Thoracic aorta (tissue), 2 donors: ENCODE measurements at regions not wholly inside any gene's neighbourhood (a gene's known extent, or its start where the extent isn't known, plus 50 kb on each side); places are given as distances from the start of the nearest gene placed in this dataset.

Source experiments
- ATAC-seq: fragments of 150-250 bp; one replicate; pipeline ENCODE4 v1.8.0; 2017; ENCODE audit warnings: low read depth; ENCODE audit not compliant: insufficient number of reproducible peaks, low FRiP score
- DNase-seq: peaks from one replicate; pipeline ENCODE4 v3.0.0-alpha.2; 2020; ENCODE audit warnings: low spot score
- H3K27ac ChIP-seq, 2 donors: fragments of 200-600 bp; sonication (generic); 1 replicate in 1 of 2; 2 replicates in 1 of 2; pipeline ENCODE4 v1.5.1; 2016; ENCODE audit warnings: mild to moderate bottlenecking in 2 of 2, moderate library complexity in 2 of 2
- H3K27me3 ChIP-seq: fragments of 200-600 bp; sonication (generic); replicated peaks from 2 replicates; pipeline ENCODE4 v1.6.0; 2016; ENCODE audit warnings: mild to moderate bottlenecking; ENCODE audit not compliant: insufficient read depth
- H3K36me3 ChIP-seq: fragments of 200-600 bp; sonication (generic); one replicate; pipeline ENCODE4 v1.5.1; 2016
- H3K4me1 ChIP-seq, 2 donors: fragments of 200-600 bp; sonication (generic); 1 replicate in 1 of 2; 2 replicates in 1 of 2; pipeline versions ENCODE4 v1.5.1 to v1.6.0; 2016; ENCODE audit warnings: low read depth in 2 of 2, mild to moderate bottlenecking in 1 of 2; ENCODE audit not compliant: control insufficient read depth in 1 of 2
- H3K4me3 ChIP-seq: fragments of 200-600 bp; sonication (generic); 2 replicates; pipeline ENCODE4 v1.5.1; 2016; ENCODE audit warnings: mild to moderate bottlenecking
- H3K9me3 ChIP-seq: fragments of 200-600 bp; sonication (generic); 2 replicates; pipeline ENCODE4 v1.5.1; 2016
- CTCF ChIP-seq: fragments of 200-600 bp; sonication (generic); IDR thresholded peaks from one replicate; pipeline ENCODE4 v1.5.1; 2019; ENCODE audit warnings: antibody characterized with exemption

- Histone ChIP-seq H3K36me3 (no peaks in the 10 kb centered on the region), H3K9me3 (no peaks in the 10 kb centered on the region), H3K4me1 (no peaks in the 10 kb centered on the region), H3K27me3 (no peaks in the 10 kb centered on the region), H3K4me3 (no peak overlapping the region), H3K27ac (no peak overlapping the region)
- ATAC-seq (no peak), DNase-seq (no peak)
- TF ChIP-seq CTCF: no peak
These were observed 428.2 kb upstream of the KLF12 start for GRCh38 chr13:74562381-74562780.

GRCh38 chr13:74561155-74561554 is 427.0 kb upstream of the KLF12 start:
- no peaks in the 10 kb centered on the region for H3K36me3 ChIP-seq
- no peaks in the 10 kb centered on the region for H3K9me3 ChIP-seq
- H3K27me3 ChIP-seq: no peaks in the 10 kb centered on the region
- H3K27ac ChIP-seq: no peak overlapping the region
- ATAC-seq (no peak), DNase-seq (no peak)
- H3K4me1 ChIP-seq: no peaks in the 10 kb centered on the region
- no peak for TF ChIP-seq CTCF
- H3K4me3 ChIP-seq: no peak overlapping the region

GRCh38 chr13:74560325-74560724 is 426.1 kb upstream of the KLF12 start:
- H3K36me3 ChIP-seq: no peaks in the 10 kb centered on the region
- H3K27ac ChIP-seq: no peak overlapping the region
- no peak for ATAC-seq
- no peak for DNase-seq
- no peaks in the 10 kb centered on the region for H3K9me3 ChIP-seq
- no peak for TF ChIP-seq CTCF
- H3K4me3 ChIP-seq: no peak overlapping the region
- no peaks in the 10 kb centered on the region for H3K27me3 ChIP-seq
- H3K4me1 ChIP-seq: no peaks in the 10 kb centered on the region

GRCh38 chr13:74557870-74558269 is 423.7 kb upstream of the KLF12 start:
- Histone ChIP-seq H3K4me1 (no peaks in the 10 kb centered on the region), H3K36me3 (no peaks in the 10 kb centered on the region), H3K9me3 (no peaks in the 10 kb centered on the region), H3K4me3 (no peak overlapping the region), H3K27ac (no peak overlapping the region), H3K27me3 (no peaks in the 10 kb centered on the region)
- no peak for DNase-seq
- TF ChIP-seq CTCF: no peak
- no peak for ATAC-seq

- Histone ChIP-seq H3K4me1 (no peaks in the 10 kb centered on the region), H3K27me3 (no peaks in the 10 kb centered on the region), H3K9me3 (no peaks in the 10 kb centered on the region), H3K4me3 (no peak overlapping the region), H3K27ac (no peak overlapping the region), H3K36me3 (no peaks in the 10 kb centered on the region)
- ATAC-seq: no peak
- DNase-seq: no peak
- no peak for TF ChIP-seq CTCF
These were observed 421.6 kb upstream of the KLF12 start for GRCh38 chr13:74555651-74556420.
